ENCODE measurements at regions not wholly inside any gene's neighbourhood (a gene's known extent, or its start where the extent isn't known, plus 50 kb on each side); places are given as distances from the start of the nearest gene placed in this dataset.

DNA sequence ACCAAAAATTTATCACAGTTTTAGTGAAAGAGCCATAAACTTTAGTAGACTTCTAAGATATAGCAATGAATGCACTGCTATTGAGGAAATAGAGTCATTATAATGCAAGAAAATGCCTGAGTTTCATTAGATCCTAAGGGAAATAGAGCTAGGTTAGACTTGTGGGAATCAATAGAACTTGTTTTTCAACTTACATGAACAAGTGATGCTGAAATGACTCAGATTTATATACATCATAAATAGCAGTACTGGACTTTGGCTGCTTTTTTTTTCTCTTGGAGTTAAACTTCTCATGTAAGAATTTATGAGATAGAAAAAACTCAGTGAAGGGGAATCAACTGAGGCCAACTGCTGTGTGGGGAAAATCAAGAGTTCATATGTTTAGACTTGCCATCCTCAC lies 216.5 kb upstream of the AADAT start:
- TF ChIP-seq POLR2AphosphoS5 (IDR thresholded peaks at IDR 0.05) (no peak), POLR2A (IDR thresholded peaks at IDR 0.05) (no peak), EP300 (IDR thresholded peaks at IDR 0.05) (no peak)
- TF ChIP-seq, protein P1, sequence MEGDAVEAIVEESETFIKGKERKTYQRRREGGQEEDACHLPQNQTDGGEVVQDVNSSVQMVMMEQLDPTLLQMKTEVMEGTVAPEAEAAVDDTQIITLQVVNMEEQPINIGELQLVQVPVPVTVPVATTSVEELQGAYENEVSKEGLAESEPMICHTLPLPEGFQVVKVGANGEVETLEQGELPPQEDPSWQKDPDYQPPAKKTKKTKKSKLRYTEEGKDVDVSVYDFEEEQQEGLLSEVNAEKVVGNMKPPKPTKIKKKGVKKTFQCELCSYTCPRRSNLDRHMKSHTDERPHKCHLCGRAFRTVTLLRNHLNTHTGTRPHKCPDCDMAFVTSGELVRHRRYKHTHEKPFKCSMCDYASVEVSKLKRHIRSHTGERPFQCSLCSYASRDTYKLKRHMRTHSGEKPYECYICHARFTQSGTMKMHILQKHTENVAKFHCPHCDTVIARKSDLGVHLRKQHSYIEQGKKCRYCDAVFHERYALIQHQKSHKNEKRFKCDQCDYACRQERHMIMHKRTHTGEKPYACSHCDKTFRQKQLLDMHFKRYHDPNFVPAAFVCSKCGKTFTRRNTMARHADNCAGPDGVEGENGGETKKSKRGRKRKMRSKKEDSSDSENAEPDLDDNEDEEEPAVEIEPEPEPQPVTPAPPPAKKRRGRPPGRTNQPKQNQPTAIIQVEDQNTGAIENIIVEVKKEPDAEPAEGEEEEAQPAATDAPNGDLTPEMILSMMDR (IDR thresholded peaks at IDR 0.05) = no peak
- Histone ChIP-seq H3K4me3 (no peak overlapping the region), H3K9me3 (no peaks in the 10 kb centered on the region), H3K27me3 (no peaks in the 10 kb centered on the region), H3K27ac (no peak overlapping the region), H3K4me1 (no peaks in the 10 kb centered on the region), H3K36me3 (no peaks in the 10 kb centered on the region)
- no peak for ATAC-seq

DNA sequence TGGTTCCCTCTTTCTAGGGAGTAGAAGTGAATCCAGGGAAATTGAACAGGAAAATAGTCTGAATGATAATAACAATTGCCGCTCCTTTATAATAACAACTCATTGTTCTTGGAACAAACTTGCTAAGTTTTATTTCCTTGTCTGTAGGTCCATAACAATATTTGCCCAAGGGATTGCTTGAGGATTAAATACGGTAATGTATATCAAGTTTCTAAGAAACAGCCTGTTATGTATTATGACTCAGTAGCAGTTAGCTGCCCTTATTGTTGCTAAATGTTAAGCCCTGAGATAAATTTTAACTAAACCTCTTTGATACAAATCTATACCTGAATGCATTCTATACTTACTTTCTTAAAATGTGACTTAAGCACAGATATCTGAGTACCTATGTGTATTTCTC lies 215.9 kb upstream of the AADAT start:
- TF ChIP-seq EP300 (IDR thresholded peaks at IDR 0.05) = no peak
- TF ChIP-seq, protein P1 (IDR thresholded peaks at IDR 0.05) = no peak
- TF ChIP-seq POLR2A (IDR thresholded peaks at IDR 0.05) = no peak
- TF ChIP-seq POLR2AphosphoS5 (IDR thresholded peaks at IDR 0.05) = no peak
- 66 to 68% methylated on average over 2 of the region's 2 CpGs for WGBS, 2 donors (ENCODE audit: low coverage in 1 of 2)
- H3K27ac ChIP-seq = no peak overlapping the region
- no peak for ATAC-seq
- no peaks in the 10 kb centered on the region for H3K36me3 ChIP-seq
- no peaks in the 10 kb centered on the region for H3K4me1 ChIP-seq
- H3K4me3 ChIP-seq = no peak overlapping the region
- no peaks in the 10 kb centered on the region for H3K9me3 ChIP-seq
- no peaks in the 10 kb centered on the region for H3K27me3 ChIP-seq

DNA sequence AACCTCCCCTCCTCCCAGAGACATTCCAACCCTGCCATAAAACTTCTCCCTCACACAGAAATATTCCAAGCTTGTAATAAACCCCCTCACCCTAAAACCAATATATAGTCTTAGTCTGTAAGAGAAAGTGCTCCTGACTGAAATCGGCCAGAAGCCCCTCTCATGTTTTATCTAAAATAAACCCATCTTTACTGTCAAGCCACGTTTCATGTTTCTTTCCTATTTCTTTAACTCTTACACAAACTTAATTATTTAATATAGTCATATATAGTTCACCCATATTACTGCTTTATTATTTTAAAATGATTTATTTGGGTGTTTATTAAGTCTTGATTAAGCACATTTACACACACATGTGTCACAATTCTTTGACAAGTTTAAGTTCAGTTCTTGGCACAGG lies 191.3 kb upstream of the AADAT start:
- no peaks in the 10 kb centered on the region for H3K36me3 ChIP-seq
- no peak for TF ChIP-seq EP300 (IDR thresholded peaks at IDR 0.05)
- TF ChIP-seq POLR2AphosphoS5 (IDR thresholded peaks at IDR 0.05) = no peak
- TF ChIP-seq, protein P1 (IDR thresholded peaks at IDR 0.05) = no peak
- TF ChIP-seq POLR2A (IDR thresholded peaks at IDR 0.05) = no peak
- H3K4me1 ChIP-seq = no peaks in the 10 kb centered on the region
- no peak overlapping the region for H3K4me3 ChIP-seq
- WGBS, 2 donors (ENCODE audit: low coverage in 1 of 2) = 66 to 78% methylated on average over 2 of the region's 2 CpGs
- no peaks in the 10 kb centered on the region for H3K27me3 ChIP-seq
- no peak for ATAC-seq
- H3K27ac ChIP-seq = no peak overlapping the region
- H3K9me3 ChIP-seq = peaks cover 0 to 4% (median 0%) of the 10 kb centered on the region in 3 donors

DNA sequence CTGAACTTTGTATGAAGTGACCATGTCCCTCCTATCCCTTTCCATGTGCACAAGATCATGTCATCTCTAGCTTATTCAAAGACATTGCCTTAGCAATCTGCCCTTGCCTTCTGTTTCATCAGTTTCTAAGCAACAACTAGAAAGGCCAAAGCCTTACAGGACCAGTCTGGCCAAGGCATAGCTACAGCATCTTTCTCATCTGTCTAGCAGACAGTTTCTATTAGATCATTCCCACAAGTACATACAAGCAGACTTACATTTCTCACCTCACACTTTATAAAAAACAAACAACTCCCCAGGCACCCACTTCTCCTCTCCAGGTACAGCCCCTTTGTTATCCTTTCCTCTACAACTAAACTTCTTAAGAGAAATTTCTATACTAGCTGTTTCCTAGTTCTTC lies 188.7 kb upstream of the AADAT start:
- Histone ChIP-seq H3K9me3 (peaks cover 0 to 4% (median 0%) of the 10 kb centered on the region in 3 donors), H3K4me3 (no peak overlapping the region), H3K27me3 (no peaks in the 10 kb centered on the region), H3K36me3 (no peaks in the 10 kb centered on the region), H3K4me1 (no peaks in the 10 kb centered on the region), H3K27ac (no peak overlapping the region)
- TF ChIP-seq EP300 (IDR thresholded peaks at IDR 0.05) = no peak
- no peak for TF ChIP-seq POLR2AphosphoS5 (IDR thresholded peaks at IDR 0.05)
- no peak for TF ChIP-seq POLR2A (IDR thresholded peaks at IDR 0.05)
- TF ChIP-seq, protein P1 (IDR thresholded peaks at IDR 0.05) = no peak
- ATAC-seq = no peak

DNA sequence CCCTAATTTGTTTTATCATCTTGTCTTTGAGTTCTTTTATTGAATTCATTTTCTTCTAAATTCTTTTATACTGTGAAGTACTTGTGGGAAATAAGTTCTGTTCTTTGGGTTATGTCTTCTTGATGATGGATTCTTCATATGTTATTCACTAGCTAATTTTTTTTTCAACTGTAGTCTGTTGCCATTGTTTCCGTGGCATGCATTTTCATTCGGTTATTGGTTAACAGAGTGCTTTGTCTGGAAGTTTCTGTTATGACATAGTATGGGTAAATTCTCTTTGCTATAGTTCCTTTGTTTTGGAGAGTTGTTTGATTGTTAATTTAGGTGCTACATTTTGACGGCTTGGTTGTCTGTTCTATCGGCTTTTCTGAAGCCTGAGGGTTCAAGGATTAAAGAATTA lies 184.9 kb upstream of the AADAT start:
- no peak for ATAC-seq

More for the DNA sequence above, 184.9 kb upstream of the AADAT start:
- H3K9me3 ChIP-seq = no peaks in the 10 kb centered on the region
- no peak for TF ChIP-seq POLR2AphosphoS5 (IDR thresholded peaks at IDR 0.05)
- TF ChIP-seq, protein P1 (IDR thresholded peaks at IDR 0.05) = no peak
- no peak for TF ChIP-seq POLR2A (IDR thresholded peaks at IDR 0.05)
- TF ChIP-seq EP300 (IDR thresholded peaks at IDR 0.05) = no peak
- no peak overlapping the region for H3K27ac ChIP-seq
- no peaks in the 10 kb centered on the region for H3K27me3 ChIP-seq
- no peak overlapping the region for H3K4me3 ChIP-seq
- WGBS, 2 donors (ENCODE audit: low coverage in 1 of 2) = 84 to 85% methylated on average over 3 to 4 of the region's 4 CpGs
- no peaks in the 10 kb centered on the region for H3K36me3 ChIP-seq
- H3K4me1 ChIP-seq = no peaks in the 10 kb centered on the region

Data from gastroesophageal sphincter (tissue), 4 donors.